ENCODE measurements at regions not wholly inside any gene's neighbourhood (a gene's known extent, or its start where the extent isn't known, plus 50 kb on each side); places are given as distances from the start of the nearest gene placed in this dataset.
A peak's percentile ranks its signal among the peaks of the same experiment; 100 is the strongest.

GRCh38 chr12:110794623-110795280 lies 52.0 kb upstream of the CCDC63 start:
- DNase-seq (ENCODE audit: low read depth, low spot score), result peak; percentile 29

GRCh38 chr12:110796952-110797351 lies 49.8 kb upstream of the CCDC63 start:
- DNase-seq (ENCODE audit: low read depth, low spot score), result no peak
